A673 (cell line): ENCODE measurements at regions not wholly inside any gene's neighbourhood (a gene's known extent, or its start where the extent isn't known, plus 50 kb on each side); places are given as distances from the start of the nearest gene placed in this dataset.

Experiments
- CTCF ChIP-seq: fragments of 300-800, 200-600 bp; sonication (generic); conservative IDR thresholded peaks from 2 replicates; pipeline ENCODE4 v1.5.1; 2017; ENCODE audit warnings: low read depth, mild to moderate bottlenecking, antibody characterized with exemption, low read length, moderate library complexity, mixed read lengths
- EZH2 ChIP-seq: fragments of 200-600 bp; sonication (generic); IDR thresholded peaks from 2 replicates; pipeline ENCODE4 v1.6.1; 2017; ENCODE audit warnings: borderline replicate concordance, low read depth, mild to moderate bottlenecking, mixed read lengths, antibody characterized with exemption, low read length; ENCODE audit not compliant: poor library complexity, severe bottlenecking

- TF ChIP-seq CTCF (no peak), EZH2 (no peak)
These were observed 556.7 kb upstream of the BOD1L1 start for GRCh38 chr4:14184265-14184664.
